Peyer's patch (tissue), 4 donors: ENCODE measurements at regions not wholly inside any gene's neighbourhood (a gene's known extent, or its start where the extent isn't known, plus 50 kb on each side); places are given as distances from the start of the nearest gene placed in this dataset.

Experiments used
- DNase-seq, 3 donors: peaks; one replicate each; pipeline ENCODE4 v3.0.0-alpha.2; 2017 to 2019
- H3K27ac ChIP-seq, 4 donors: fragments of 200-600 bp; sonication (generic); one replicate each; pipeline ENCODE4 v1.5.1; 2016 to 2019
- H3K27me3 ChIP-seq, 2 donors: fragments of 200-600 bp; sonication (generic); one replicate each; pipeline ENCODE4 v1.5.1; 2019
- H3K36me3 ChIP-seq, 3 donors: fragments of 200-600 bp; sonication (generic); one replicate each; pipeline ENCODE4 v1.5.1; 2016 to 2019
- H3K4me1 ChIP-seq, 4 donors: fragments of 200-600 bp; sonication (generic); one replicate each; pipeline ENCODE4 v1.5.1; 2016 to 2019
- H3K4me3 ChIP-seq, 4 donors: fragments of 200-600 bp; sonication (generic); 1 replicate in 3 of 4; 2 replicates in 1 of 4; pipeline ENCODE4 v1.5.1; 2016 to 2019; ENCODE audit warnings: mild to moderate bottlenecking in 1 of 4
- H3K9me3 ChIP-seq, 4 donors: fragments of 200-600 bp; sonication (generic); one replicate each; pipeline ENCODE4 v1.5.1; 2016 to 2019; ENCODE audit warnings: mild to moderate bottlenecking in 1 of 4
- POLR2A ChIP-seq, 2 donors: fragments of 450-650 bp; IDR thresholded peaks; one replicate each; pipeline ENCODE4 v1.5.1; 2017; ENCODE audit warnings: antibody characterized with exemption in 2 of 2, mild to moderate bottlenecking in 2 of 2, moderate library complexity in 2 of 2
- TF ChIP-seq, protein P1 (sequence below), 6 experiments: fragments of 450-650 bp in 4 of 6; fragments of 200-600 bp in 2 of 6; sonication (generic) in 1 of 6; IDR thresholded peaks; one replicate each; pipeline ENCODE4 v1.5.1; 2017 to 2019; ENCODE audit warnings: antibody characterized with exemption in 6 of 6, mild to moderate bottlenecking in 3 of 6, moderate library complexity in 1 of 6

DNA sequence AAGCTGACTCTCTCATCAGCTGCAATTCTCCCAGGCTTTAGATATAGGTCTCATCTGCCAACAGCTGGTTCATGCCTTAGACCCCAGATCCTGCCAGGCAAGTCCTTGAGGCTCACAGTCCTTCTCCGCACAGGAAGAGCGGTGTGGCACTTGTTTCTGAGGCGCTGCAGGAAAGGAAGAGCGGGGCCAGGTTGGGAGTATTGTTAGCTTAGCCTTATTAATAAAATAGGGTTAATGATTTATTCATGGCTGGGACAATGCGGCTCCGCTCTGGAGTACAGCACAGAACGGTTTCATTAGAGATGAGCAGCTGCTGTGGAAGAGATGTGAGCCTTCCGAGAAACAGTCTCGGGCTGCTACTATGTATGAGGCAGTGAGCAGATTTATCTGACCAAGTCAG, 78.1 kb downstream of the FZD1 start:
- Histone ChIP-seq H3K27ac (no peak overlapping the region), H3K9me3 (no peaks in the 10 kb centered on the region), H3K4me1 (no peaks in the 10 kb centered on the region), H3K27me3 (no peaks in the 10 kb centered on the region), H3K4me3 (no peak overlapping the region), H3K36me3 (no peaks in the 10 kb centered on the region)
- no peak for DNase-seq
- TF ChIP-seq POLR2A (IDR thresholded peaks at IDR 0.05) = no peak
- TF ChIP-seq, protein P1, sequence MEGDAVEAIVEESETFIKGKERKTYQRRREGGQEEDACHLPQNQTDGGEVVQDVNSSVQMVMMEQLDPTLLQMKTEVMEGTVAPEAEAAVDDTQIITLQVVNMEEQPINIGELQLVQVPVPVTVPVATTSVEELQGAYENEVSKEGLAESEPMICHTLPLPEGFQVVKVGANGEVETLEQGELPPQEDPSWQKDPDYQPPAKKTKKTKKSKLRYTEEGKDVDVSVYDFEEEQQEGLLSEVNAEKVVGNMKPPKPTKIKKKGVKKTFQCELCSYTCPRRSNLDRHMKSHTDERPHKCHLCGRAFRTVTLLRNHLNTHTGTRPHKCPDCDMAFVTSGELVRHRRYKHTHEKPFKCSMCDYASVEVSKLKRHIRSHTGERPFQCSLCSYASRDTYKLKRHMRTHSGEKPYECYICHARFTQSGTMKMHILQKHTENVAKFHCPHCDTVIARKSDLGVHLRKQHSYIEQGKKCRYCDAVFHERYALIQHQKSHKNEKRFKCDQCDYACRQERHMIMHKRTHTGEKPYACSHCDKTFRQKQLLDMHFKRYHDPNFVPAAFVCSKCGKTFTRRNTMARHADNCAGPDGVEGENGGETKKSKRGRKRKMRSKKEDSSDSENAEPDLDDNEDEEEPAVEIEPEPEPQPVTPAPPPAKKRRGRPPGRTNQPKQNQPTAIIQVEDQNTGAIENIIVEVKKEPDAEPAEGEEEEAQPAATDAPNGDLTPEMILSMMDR (IDR thresholded peaks at IDR 0.05) = no peak

DNA sequence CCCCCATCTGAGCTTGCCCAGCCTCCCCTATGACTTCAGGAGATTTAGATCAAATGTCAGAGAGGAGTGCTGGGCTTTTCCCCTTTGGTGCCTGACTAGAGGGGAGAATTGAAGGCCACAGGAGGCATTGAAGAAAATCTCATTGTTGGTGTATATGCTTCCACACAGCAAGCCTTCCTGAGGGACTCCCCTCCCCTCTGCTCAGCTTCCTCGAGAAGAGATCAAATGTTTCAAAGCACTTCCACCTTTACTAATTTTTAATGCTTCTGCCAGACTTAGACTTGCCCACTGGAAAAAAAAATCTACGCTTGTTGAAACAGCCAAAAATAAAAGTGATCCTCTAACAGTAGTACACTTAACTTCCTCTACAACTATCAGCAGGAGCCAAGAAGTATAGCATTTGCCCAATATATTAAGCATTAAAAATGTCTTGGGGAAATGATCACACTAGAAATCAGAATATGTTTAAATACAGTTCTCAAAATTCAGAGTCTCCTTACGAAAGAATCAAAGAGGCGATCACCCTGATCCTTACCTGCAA, 79.3 kb downstream of the FZD1 start:
- Histone ChIP-seq H3K4me1 (no peaks in the 10 kb centered on the region), H3K27ac (no peak overlapping the region)

DNA sequence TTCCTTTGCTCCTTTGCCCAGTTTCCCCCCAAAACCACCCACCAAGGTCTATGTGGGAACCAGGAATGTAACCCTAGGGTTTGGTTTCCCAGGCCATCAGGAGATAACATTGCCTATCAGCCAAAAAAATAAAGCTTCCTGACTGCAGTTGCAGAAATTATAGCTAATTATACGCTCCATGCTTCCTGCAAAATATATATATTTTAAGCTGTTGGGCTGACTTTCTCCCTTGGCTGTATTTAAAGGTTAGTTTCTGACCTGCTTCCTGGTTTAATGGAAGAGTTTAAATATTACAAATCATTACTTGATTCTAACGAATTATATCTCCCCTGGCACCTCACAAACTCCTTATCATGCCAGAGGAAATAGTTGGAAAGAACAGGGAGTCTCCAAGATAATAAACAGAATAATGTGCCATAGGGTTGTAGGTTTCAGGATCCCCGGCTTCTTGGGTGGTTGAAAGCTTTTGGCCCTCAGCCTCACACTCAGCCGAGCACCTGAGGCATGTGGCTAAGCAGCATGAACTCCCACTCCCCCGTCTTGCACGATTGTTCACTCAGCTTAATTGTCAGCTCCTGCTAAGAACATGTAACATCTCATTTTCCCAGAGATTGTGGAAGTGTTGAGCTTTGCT, 79.9 kb downstream of the FZD1 start:
- no peaks in the 10 kb centered on the region for H3K4me1 ChIP-seq
- no peaks in the 10 kb centered on the region for H3K9me3 ChIP-seq
- DNase-seq = no peak
- H3K4me3 ChIP-seq = no peak overlapping the region
- H3K36me3 ChIP-seq = no peaks in the 10 kb centered on the region
- no peaks in the 10 kb centered on the region for H3K27me3 ChIP-seq
- no peak for TF ChIP-seq POLR2A (IDR thresholded peaks at IDR 0.05)
- TF ChIP-seq, protein P1 (IDR thresholded peaks at IDR 0.05) = no peak
- no peak overlapping the region for H3K27ac ChIP-seq

More for the DNA sequence above, 79.3 kb downstream of the FZD1 start:
- TF ChIP-seq POLR2A (IDR thresholded peaks at IDR 0.05) = no peak
- TF ChIP-seq, protein P1 (IDR thresholded peaks at IDR 0.05) = no peak
- Histone ChIP-seq H3K4me3 (no peak overlapping the region), H3K27me3 (no peaks in the 10 kb centered on the region), H3K36me3 (no peaks in the 10 kb centered on the region), H3K9me3 (no peaks in the 10 kb centered on the region)
- no peak for DNase-seq

DNA sequence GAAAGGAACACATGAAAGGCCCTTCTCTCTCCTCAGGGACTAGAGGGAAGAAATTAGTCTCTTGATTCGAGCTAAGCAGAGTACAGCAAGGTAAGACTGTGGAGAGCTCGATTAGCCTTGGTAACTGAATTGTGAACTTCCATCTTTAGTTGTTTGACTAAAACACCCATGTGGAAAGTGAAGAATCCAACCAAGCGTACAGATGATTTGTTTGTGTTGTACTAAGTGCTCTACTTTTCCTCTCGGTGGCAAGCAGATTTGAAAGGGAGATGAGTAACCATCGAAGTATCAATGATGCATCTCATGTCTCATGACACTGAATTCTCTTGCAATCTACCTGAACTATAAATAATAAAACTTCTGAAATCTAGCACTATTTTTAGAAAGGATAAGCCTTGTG, 80.7 kb downstream of the FZD1 start:
- no peak for DNase-seq
- Histone ChIP-seq H3K27ac (no peak overlapping the region), H3K4me1 (no peaks in the 10 kb centered on the region), H3K4me3 (no peak overlapping the region), H3K36me3 (no peaks in the 10 kb centered on the region), H3K9me3 (no peaks in the 10 kb centered on the region), H3K27me3 (no peaks in the 10 kb centered on the region)
- no peak for TF ChIP-seq POLR2A (IDR thresholded peaks at IDR 0.05)
- TF ChIP-seq, protein P1 (IDR thresholded peaks at IDR 0.05) = no peak

DNA sequence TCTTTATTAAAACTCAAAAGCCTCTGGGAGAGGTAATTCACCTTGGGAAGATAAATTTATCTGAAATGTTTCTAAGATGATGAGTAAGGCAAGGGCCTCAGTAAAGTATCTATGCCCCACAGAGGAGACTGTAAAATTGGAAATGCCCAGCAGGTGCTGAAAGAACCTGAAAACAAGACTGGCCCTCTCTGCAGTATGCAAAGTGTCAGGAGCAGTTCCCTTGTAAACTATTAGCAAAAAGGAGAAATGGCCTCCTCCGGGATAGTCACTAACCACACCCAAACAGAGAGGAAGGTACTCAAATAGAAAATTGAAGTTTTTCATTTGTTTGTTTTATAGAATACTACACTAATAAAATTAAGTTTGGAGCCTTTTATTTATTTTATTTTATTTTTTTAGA, 81.2 kb downstream of the FZD1 start:
- Histone ChIP-seq H3K27me3 (no peaks in the 10 kb centered on the region), H3K27ac (no peak overlapping the region), H3K36me3 (no peaks in the 10 kb centered on the region), H3K9me3 (no peaks in the 10 kb centered on the region), H3K4me1 (no peaks in the 10 kb centered on the region), H3K4me3 (no peak overlapping the region)
- DNase-seq = no peak
- no peak for TF ChIP-seq POLR2A (IDR thresholded peaks at IDR 0.05)

DNA sequence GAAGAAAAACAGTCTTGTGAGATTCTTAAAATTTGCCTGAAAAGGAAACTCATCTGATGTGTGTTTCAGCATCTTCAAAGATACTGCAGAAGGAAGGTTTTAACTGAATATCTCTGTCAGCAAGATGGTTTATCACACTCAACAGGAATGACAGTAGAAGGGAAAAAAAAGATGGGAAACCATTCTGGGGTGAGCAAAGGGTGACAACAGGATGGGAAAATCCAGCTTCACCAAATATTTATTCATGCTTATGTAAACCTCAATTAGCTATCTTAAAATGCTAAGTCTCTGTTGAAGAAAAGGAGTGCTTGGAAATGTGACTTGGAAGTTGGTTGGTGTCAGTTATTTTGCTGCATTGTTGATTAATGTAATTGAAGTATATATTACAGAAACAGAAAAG, 82.2 kb downstream of the FZD1 start:
- no peaks in the 10 kb centered on the region for H3K9me3 ChIP-seq
- H3K36me3 ChIP-seq = no peaks in the 10 kb centered on the region
- no peak overlapping the region for H3K4me3 ChIP-seq
- TF ChIP-seq, protein P1 (IDR thresholded peaks at IDR 0.05) = no peak
- no peak for TF ChIP-seq POLR2A (IDR thresholded peaks at IDR 0.05)
- H3K27me3 ChIP-seq = no peaks in the 10 kb centered on the region
- no peak for DNase-seq
- H3K4me1 ChIP-seq = no peaks in the 10 kb centered on the region
- no peak overlapping the region for H3K27ac ChIP-seq
